Calu3 (cell line): ENCODE measurements at regions not wholly inside any gene's neighbourhood (a gene's known extent, or its start where the extent isn't known, plus 50 kb on each side); places are given as distances from the start of the nearest gene placed in this dataset.

Source experiments
- BruUV-seq: library from RNA; stranded (reverse); fragments of 400-500 nt; replicated peaks from 2 replicates; lab custom pipeline; 2021; lab: Mats Ljungman, UMichigan
- CTCF ChIA-PET: fragments of 300-600 bp; sonication (Branson Sonifier 250); formaldehyde crosslinking; loops from one replicate; lab custom pipeline; 2022; ENCODE audit warnings: antibody characterized with exemption; lab: Charles Lee
- DNase-seq: peaks from one replicate; pipeline ENCODE4 v3.0.0; 2022
- H3K27ac Mint-ChIP-seq: one replicate; pipeline ENCODE4 v1.8.0; 2022; ENCODE audit warnings: mixed read lengths; ENCODE audit not compliant: unreplicated experiment
- H3K27me3 Mint-ChIP-seq: one replicate; pipeline ENCODE4 v1.8.0; 2022; ENCODE audit warnings: mixed read lengths; ENCODE audit not compliant: unreplicated experiment
- H3K36me3 Mint-ChIP-seq: one replicate; pipeline ENCODE4 v1.8.0; 2022; ENCODE audit warnings: mild to moderate bottlenecking, moderate library complexity, mixed read lengths; ENCODE audit not compliant: insufficient read depth, unreplicated experiment
- H3K4me1 Mint-ChIP-seq: one replicate; pipeline ENCODE4 v1.8.0; 2022; ENCODE audit warnings: mild to moderate bottlenecking, low read depth, mixed read lengths; ENCODE audit not compliant: unreplicated experiment
- H3K4me3 Mint-ChIP-seq: one replicate; pipeline ENCODE4 v1.8.0; 2022; ENCODE audit warnings: mild to moderate bottlenecking, low read depth, moderate library complexity, mixed read lengths; ENCODE audit not compliant: unreplicated experiment
- H3K9me3 Mint-ChIP-seq: one replicate; pipeline ENCODE4 v1.8.0; 2022; ENCODE audit warnings: low read depth, mixed read lengths; ENCODE audit not compliant: unreplicated experiment
- CTCF ChIP-seq: fragments of 200-600 bp; IDR thresholded peaks from one replicate; pipeline ENCODE4 v1.8.0; 2022; ENCODE audit warnings: antibody characterized with exemption; ENCODE audit not compliant: unreplicated experiment
- intact Hi-C: fragments of 100-400 bp; cut with micrococcal nuclease; formaldehyde crosslinking; loops from one replicate; pipeline ENCODE4 v1.10.0; 2022; ENCODE audit not compliant: unreplicated experiment

GRCh38 chr6:2296781-2297180, 51.4 kb upstream of the GMDS start:
- Mint-ChIP-seq H3K36me3 (peaks cover 4% of the 10 kb centered on the region), H3K27me3 (no peaks in the 10 kb centered on the region), H3K27ac (no peak overlapping the region), H3K9me3 (peaks cover 16% of the 10 kb centered on the region), H3K4me3 (no peak overlapping the region), H3K4me1 (no peaks in the 10 kb centered on the region)
- no peak for DNase-seq
- no TSS peak for BruUV-seq
- no peak for TF ChIP-seq CTCF
- CTCF ChIA-PET, result no interaction called here
- intact Hi-C loops, result no loop called here
